Endothelial cell of umbilical vein (primary cell): ENCODE measurements at regions not wholly inside any gene's neighbourhood (a gene's known extent, or its start where the extent isn't known, plus 50 kb on each side); places are given as distances from the start of the nearest gene placed in this dataset.

Source experiments
- CTCF ChIP-seq, 2 donors: IDR thresholded peaks; 1 replicate in 1 of 2; 2 replicates in 1 of 2; pipeline ENCODE4 v1.5.1; 2011; ENCODE audit warnings: low read length in 2 of 2, mild to moderate bottlenecking in 2 of 2, moderate library complexity in 2 of 2, control low read depth in 1 of 2, inconsistent platforms in 1 of 2, low read depth in 1 of 2; ENCODE audit not compliant: insufficient read depth in 1 of 2; ENCODE audit errors: extremely low read depth in 1 of 2
- EZH2 ChIP-seq: IDR thresholded peaks from 2 replicates; pipeline ENCODE4 v1.6.1; 2012; ENCODE audit warnings: borderline replicate concordance, low read depth, mild to moderate bottlenecking, moderate library complexity, low read length, inconsistent platforms; ENCODE audit not compliant: severe bottlenecking
- FOS ChIP-seq: IDR thresholded peaks from 2 replicates; pipeline ENCODE4 v1.6.1; 2011; ENCODE audit warnings: mild to moderate bottlenecking, low read length, moderate library complexity, borderline replicate concordance; ENCODE audit not compliant: insufficient read depth
- JUN ChIP-seq: IDR thresholded peaks from 2 replicates; pipeline ENCODE4 v1.6.1; 2011; ENCODE audit warnings: borderline replicate concordance, low read depth; ENCODE audit not compliant: insufficient read length, insufficient read depth
- MYC ChIP-seq: IDR thresholded peaks from one replicate; pipeline ENCODE4 v1.6.1; 2011; ENCODE audit warnings: mild to moderate bottlenecking, low read depth, low read length
- POLR2A ChIP-seq: IDR thresholded peaks from 2 replicates; pipeline ENCODE4 v1.6.1; 2012; ENCODE audit warnings: low read depth, mild to moderate bottlenecking, control low read depth, low read length

- no peak for TF ChIP-seq CTCF (IDR thresholded peaks at IDR 0.05; ENCODE audit: extremely low read depth in 1 of 2, insufficient read depth in 1 of 2, low read depth in 1 of 2, low read length in 2 of 2)
- no peak for TF ChIP-seq EZH2
- no peak for TF ChIP-seq POLR2A
- no peak for TF ChIP-seq MYC
- TF ChIP-seq JUN: no peak
- no peak for TF ChIP-seq FOS
These were observed 324.6 kb upstream of the CDH5 start for GRCh38 chr16:66041907-66042306.
